Lung (tissue), 11 donors: ENCODE measurements at regions not wholly inside any gene's neighbourhood (a gene's known extent, or its start where the extent isn't known, plus 50 kb on each side); places are given as distances from the start of the nearest gene placed in this dataset.

ENCODE experiments used
- ATAC-seq: fragments of 200-7000 bp; cut with Tn5 transposase; one replicate; pipeline ENCODE4 v1.9.1; 2020; ENCODE audit warnings: moderate number of reproducible peaks; ENCODE audit not compliant: insufficient read depth, low FRiP score
- DNase-seq, 3 donors: peaks; one replicate each; pipeline ENCODE4 v3.0.0-alpha.2; 2013 to 2017
- H3K27ac ChIP-seq, 2 donors: one replicate each; pipeline ENCODE4 v1.5.1; 2013; ENCODE audit warnings: mild to moderate bottlenecking in 2 of 2, moderate library complexity in 2 of 2, control low read depth in 1 of 2, inconsistent platforms in 1 of 2, low read depth in 1 of 2, low read length in 1 of 2
- H3K27me3 ChIP-seq, 3 donors: one replicate each; pipeline ENCODE4 v1.5.1; 2013; ENCODE audit warnings: low read length in 2 of 3; ENCODE audit not compliant: control insufficient read depth in 3 of 3, insufficient read depth in 3 of 3
- H3K36me3 ChIP-seq, 4 donors: one replicate each; pipeline ENCODE4 v1.5.1; 2013; ENCODE audit warnings: low read length in 4 of 4, mild to moderate bottlenecking in 1 of 4, moderate library complexity in 1 of 4; ENCODE audit not compliant: control insufficient read depth in 4 of 4, insufficient read depth in 4 of 4
- H3K4me1 ChIP-seq, 5 donors: one replicate each; pipeline ENCODE4 v1.5.1; 2013; ENCODE audit warnings: low read length in 5 of 5, mild to moderate bottlenecking in 2 of 5, moderate library complexity in 1 of 5; ENCODE audit not compliant: control insufficient read depth in 5 of 5, insufficient read depth in 5 of 5
- H3K4me3 ChIP-seq: one replicate; pipeline ENCODE4 v1.5.1; 2013; ENCODE audit warnings: mild to moderate bottlenecking, control low read depth, moderate library complexity
- H3K9ac ChIP-seq, 2 donors: one replicate each; pipeline ENCODE4 v1.5.1; 2013; ENCODE audit warnings: low read length in 2 of 2, control low read depth in 1 of 2; ENCODE audit not compliant: insufficient read depth in 1 of 2
- H3K9me3 ChIP-seq, 4 donors: one replicate each; pipeline ENCODE4 v1.5.1; 2013; ENCODE audit warnings: low read length in 3 of 4, mild to moderate bottlenecking in 1 of 4, moderate library complexity in 1 of 4; ENCODE audit not compliant: control insufficient read depth in 4 of 4, insufficient read depth in 3 of 4
- WGBS, 2 donors: extraction: QIAGEN DNeasy Blood & Tissue Kit; methylation state at CpG; one replicate each; pipeline ENCODE4 v1.1.7; 2013; 5-methylcytosine and 5-hydroxymethylcytosine counted together
- TF ChIP-seq, protein P1 (sequence below): IDR thresholded peaks from 2 replicates; pipeline ENCODE4 v1.5.1; 2012; ENCODE audit warnings: mild to moderate bottlenecking; ENCODE audit errors: control extremely low read depth, extremely low read depth
- donor health status: control.
- donor health status: control.
- donor health status: Bipolar disorder and iron deficiency.
- donor health status: healthy.
- donor health status: DM: yes; HTN: yes; CAD: no.

DNA sequence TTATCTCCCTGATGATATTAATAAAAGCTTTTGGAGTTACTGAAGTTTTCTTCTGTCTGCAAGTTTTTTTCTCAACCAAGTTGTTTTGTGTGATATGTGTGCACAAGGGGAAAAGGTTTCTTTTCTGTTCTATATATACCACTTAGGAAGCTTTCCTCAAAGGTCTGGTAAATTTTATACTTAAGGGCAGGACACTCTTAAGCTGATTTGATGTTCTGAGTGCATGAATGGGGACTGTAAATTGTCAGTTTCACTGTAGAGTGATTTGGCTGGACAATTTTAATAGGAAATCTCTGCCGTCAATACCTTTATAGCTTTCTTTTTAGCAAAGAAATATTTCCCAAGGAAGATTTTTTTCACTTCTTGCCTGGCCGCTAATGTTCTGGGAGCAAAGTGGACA lies 354.7 kb downstream of the TGFB2 start:
- no peaks in the 10 kb centered on the region for H3K36me3 ChIP-seq
- peaks cover 0 to 29% (median 7%) of the 10 kb centered on the region in 5 donors for H3K4me1 ChIP-seq
- no peaks in the 10 kb centered on the region for H3K27me3 ChIP-seq
- TF ChIP-seq, protein P1, sequence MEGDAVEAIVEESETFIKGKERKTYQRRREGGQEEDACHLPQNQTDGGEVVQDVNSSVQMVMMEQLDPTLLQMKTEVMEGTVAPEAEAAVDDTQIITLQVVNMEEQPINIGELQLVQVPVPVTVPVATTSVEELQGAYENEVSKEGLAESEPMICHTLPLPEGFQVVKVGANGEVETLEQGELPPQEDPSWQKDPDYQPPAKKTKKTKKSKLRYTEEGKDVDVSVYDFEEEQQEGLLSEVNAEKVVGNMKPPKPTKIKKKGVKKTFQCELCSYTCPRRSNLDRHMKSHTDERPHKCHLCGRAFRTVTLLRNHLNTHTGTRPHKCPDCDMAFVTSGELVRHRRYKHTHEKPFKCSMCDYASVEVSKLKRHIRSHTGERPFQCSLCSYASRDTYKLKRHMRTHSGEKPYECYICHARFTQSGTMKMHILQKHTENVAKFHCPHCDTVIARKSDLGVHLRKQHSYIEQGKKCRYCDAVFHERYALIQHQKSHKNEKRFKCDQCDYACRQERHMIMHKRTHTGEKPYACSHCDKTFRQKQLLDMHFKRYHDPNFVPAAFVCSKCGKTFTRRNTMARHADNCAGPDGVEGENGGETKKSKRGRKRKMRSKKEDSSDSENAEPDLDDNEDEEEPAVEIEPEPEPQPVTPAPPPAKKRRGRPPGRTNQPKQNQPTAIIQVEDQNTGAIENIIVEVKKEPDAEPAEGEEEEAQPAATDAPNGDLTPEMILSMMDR = no peak
- WGBS, 2 donors = 90 to 92% methylated on average over 2 of the region's 2 CpGs
- no peak overlapping the region for H3K4me3 ChIP-seq
- no peak overlapping the region for H3K9ac ChIP-seq
- DNase-seq = no peak
- H3K27ac ChIP-seq = no peak overlapping the region
- ATAC-seq = no peak
- no peaks in the 10 kb centered on the region for H3K9me3 ChIP-seq

DNA sequence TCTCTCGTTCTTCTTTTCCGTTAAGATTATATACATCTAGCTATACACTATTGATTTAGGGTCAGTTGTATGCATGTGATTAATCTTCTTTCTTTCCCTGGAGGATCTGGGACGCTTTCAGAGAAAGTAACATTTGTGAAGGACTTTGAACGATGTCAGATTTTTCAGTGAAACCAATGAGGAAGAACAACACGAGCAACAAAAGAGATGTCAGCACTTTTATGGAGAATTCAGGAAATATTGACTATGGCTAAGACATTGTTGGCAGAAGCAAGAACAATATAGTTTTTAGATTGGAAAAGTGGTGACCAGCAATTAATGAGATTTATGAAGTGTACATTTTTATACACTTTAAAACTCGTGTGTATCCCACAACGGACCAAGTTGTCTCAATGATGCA lies 355.5 kb downstream of the TGFB2 start:
- peaks cover 0 to 21% (median 7%) of the 10 kb centered on the region in 5 donors for H3K4me1 ChIP-seq
- no peaks in the 10 kb centered on the region for H3K9me3 ChIP-seq
- DNase-seq = no peak
- H3K9ac ChIP-seq = no peak overlapping the region
- H3K4me3 ChIP-seq = no peak overlapping the region
- TF ChIP-seq, protein P1 = no peak
- 89% methylated on average over 7 of the region's 7 CpGs for WGBS, 2 donors
- H3K27me3 ChIP-seq = no peaks in the 10 kb centered on the region
- no peak overlapping the region for H3K27ac ChIP-seq
- ATAC-seq = no peak
- H3K36me3 ChIP-seq = no peaks in the 10 kb centered on the region

DNA sequence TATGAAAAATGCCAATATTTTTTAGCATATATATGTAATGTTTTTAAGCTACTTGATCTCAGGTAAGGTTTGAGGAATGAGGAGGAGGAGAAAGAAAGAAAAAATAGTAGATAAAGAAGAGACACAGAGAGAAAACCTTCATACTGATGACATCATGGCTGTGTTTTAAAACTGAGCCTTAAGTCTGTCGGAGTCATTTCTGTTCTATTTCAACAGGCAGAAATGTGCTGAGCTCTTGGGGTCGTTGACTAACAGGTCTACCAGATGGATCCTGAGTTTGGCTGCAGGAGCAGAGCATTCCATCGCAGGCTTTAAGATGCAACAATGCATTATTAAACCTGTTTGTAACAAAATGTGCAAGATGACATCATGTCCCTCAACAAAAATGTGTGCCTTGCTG lies 356.0 kb downstream of the TGFB2 start:
- Histone ChIP-seq H3K27ac (no peak overlapping the region), H3K36me3 (no peaks in the 10 kb centered on the region), H3K9ac (no peak overlapping the region), H3K4me1 (peaks cover 0 to 17% (median 3%) of the 10 kb centered on the region in 5 donors), H3K4me3 (no peak overlapping the region), H3K9me3 (no peaks in the 10 kb centered on the region), H3K27me3 (no peaks in the 10 kb centered on the region)
- TF ChIP-seq, protein P1 = no peak
- DNase-seq (no peak), ATAC-seq (no peak)
- 80 to 88% methylated on average over 3 of the region's 3 CpGs for WGBS, 2 donors

GRCh38 chr1:218702775-218703174 lies 357.6 kb downstream of the TGFB2 start:
- no peak overlapping the region for H3K4me3 ChIP-seq
- no peak overlapping the region for H3K27ac ChIP-seq
- TF ChIP-seq, protein P1 = no peak
- ATAC-seq = no peak
- H3K27me3 ChIP-seq = no peaks in the 10 kb centered on the region
- no peaks in the 10 kb centered on the region for H3K36me3 ChIP-seq
- H3K9ac ChIP-seq = no peak overlapping the region
- DNase-seq = peak; percentile 55 to 87 (median 81)
- H3K4me1 ChIP-seq = peaks cover 0 to 17% (median 0%) of the 10 kb centered on the region in 5 donors
- H3K9me3 ChIP-seq = no peaks in the 10 kb centered on the region
- WGBS, 2 donors = 82 to 94% methylated on average over 1 of the region's 1 CpG
